ENCODE measurements at regions not wholly inside any gene's neighbourhood (a gene's known extent, or its start where the extent isn't known, plus 50 kb on each side); places are given as distances from the start of the nearest gene placed in this dataset.
A peak's percentile ranks its signal among the peaks of the same experiment; 100 is the strongest.

DNA sequence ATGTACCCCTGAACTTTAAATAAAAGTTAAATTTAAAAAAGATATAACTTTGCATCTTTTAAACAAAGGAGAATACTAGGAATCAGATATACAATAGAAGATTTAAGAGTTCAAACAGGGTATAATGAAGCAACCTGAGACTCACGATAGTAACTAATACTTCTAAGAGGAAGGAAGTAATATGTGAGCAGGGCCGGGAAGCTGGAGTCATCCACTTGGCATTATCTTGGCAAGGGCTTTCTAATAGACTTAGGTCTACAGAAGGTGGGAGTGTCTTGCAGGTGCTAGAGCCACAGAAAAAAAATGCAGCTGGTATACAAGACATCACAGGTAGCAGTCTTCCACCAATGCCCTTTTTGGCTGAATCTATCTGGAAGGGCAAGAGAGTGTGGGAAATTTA lies 231.9 kb downstream of the KCTD12 start:
- H3K4me2 ChIP-seq, result no peak overlapping the region
- H3K27ac ChIP-seq, result no peak overlapping the region
- H3K4me3 ChIP-seq, result no peak overlapping the region
- no peaks in the 10 kb centered on the region for H3K36me3 ChIP-seq
- no peaks in the 10 kb centered on the region for H3K27me3 ChIP-seq
- H3K9me3 ChIP-seq, result no peaks in the 10 kb centered on the region
- no peaks in the 10 kb centered on the region for H3K4me1 ChIP-seq
- no peaks in the 10 kb centered on the region for H4K20me1 ChIP-seq
- no peak overlapping the region for H3K9ac ChIP-seq
- TF ChIP-seq Cebpa-rat (IDR thresholded peaks at IDR 0.05), result no peak

DNA sequence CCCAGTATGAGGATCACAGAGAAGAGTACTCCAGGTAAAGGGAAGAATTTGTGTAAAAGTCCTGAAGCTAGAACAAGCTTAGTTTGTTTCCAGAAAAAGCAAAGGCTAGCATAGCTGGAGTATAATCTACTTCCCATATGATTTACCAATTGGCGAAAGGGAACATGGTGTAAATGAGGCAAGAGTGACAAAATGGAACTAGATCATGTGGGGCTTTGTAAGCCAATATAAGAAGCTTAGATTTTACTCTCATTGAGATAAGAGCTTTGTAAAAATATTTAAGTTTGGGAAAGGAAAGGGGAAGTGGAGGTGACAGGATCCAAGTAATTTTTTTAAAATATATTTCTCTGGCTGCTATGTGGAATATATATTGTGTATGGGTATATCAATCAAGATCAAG lies 234.9 kb downstream of the KCTD12 start:
- no peaks in the 10 kb centered on the region for H3K4me1 ChIP-seq
- H3K9me3 ChIP-seq, result no peaks in the 10 kb centered on the region
- H3K36me3 ChIP-seq, result no peaks in the 10 kb centered on the region
- no peak overlapping the region for H3K4me3 ChIP-seq
- no peaks in the 10 kb centered on the region for H4K20me1 ChIP-seq
- H3K9ac ChIP-seq, result no peak overlapping the region
- TF ChIP-seq Cebpa-rat (IDR thresholded peaks at IDR 0.05), result no peak
- no peak overlapping the region for H3K4me2 ChIP-seq
- no peaks in the 10 kb centered on the region for H3K27me3 ChIP-seq
- no peak overlapping the region for H3K27ac ChIP-seq

DNA sequence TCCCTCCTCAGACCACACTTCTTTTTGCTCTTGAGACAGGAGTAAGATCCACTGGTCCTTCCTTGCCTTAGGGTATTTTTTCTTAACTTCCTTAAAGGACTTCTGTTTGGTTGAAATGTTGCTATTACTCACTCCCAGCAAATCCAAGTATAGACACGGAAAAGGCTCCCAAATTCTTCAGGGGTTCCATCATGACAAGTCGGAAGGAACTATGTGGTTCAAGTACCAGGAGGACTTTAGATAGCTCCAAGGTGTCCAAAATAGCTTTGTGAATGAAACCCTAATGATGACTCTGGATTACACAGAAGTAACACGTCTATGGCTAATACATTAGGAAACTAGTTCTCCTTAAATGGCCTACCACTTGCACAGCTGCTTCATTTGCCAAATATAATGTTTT lies 238.7 kb downstream of the KCTD12 start:
- H4K20me1 ChIP-seq, result no peaks in the 10 kb centered on the region
- no peak overlapping the region for H3K4me2 ChIP-seq
- H3K4me1 ChIP-seq, result no peaks in the 10 kb centered on the region
- H3K4me3 ChIP-seq, result no peak overlapping the region
- no peak overlapping the region for H3K9ac ChIP-seq
- no peak overlapping the region for H3K27ac ChIP-seq
- H3K36me3 ChIP-seq, result no peaks in the 10 kb centered on the region
- TF ChIP-seq Cebpa-rat (IDR thresholded peaks at IDR 0.05), result no peak
- H3K9me3 ChIP-seq, result no peaks in the 10 kb centered on the region
- no peaks in the 10 kb centered on the region for H3K27me3 ChIP-seq

DNA sequence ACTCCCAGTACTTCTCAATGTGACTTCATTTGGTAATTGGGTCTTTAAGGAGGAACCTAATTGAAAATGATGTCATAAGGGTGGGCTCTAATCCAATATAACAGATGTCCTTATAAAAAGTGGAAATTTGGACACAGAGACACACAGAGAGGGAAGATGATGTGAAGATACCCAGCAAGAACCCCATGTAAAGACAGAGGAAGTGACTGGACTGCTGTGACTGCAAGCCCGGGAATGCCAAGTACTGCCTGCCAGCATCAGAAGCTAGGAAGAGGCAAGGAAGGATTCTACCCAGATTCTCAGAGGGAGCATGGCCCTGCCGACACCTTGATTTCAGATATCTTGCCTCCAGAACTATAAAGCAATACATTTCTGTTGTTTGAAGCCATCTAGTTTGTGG lies 239.3 kb downstream of the KCTD12 start:
- Histone ChIP-seq H3K36me3 (no peaks in the 10 kb centered on the region), H3K4me1 (no peaks in the 10 kb centered on the region), H4K20me1 (no peaks in the 10 kb centered on the region), H3K4me2 (no peak overlapping the region), H3K9me3 (no peaks in the 10 kb centered on the region), H3K27ac (no peak overlapping the region), H3K27me3 (no peaks in the 10 kb centered on the region), H3K9ac (no peak overlapping the region), H3K4me3 (no peak overlapping the region)
- no peak for TF ChIP-seq Cebpa-rat (IDR thresholded peaks at IDR 0.05)

DNA sequence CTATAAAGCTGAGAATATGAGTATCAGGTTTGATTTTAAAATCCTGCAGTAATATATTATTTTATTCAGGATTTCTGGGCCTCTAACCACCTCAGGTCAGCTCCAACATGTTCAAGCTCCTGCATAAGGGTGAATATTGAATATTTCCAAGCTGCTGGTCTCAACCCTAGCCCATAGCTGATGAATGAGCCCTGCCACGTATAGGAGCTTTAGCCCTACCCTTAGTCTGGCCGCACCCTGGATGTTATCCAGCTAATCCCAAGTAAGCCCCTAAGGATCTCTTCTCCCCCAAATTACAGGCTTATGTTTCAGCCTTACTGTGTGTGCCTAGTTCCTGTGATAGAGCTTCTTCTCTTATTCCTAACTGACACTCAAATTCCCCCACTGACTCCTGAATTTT lies 240.6 kb downstream of the KCTD12 start:
- Histone ChIP-seq H3K4me2 (no peak overlapping the region), H3K27me3 (no peaks in the 10 kb centered on the region), H3K4me1 (no peaks in the 10 kb centered on the region), H3K27ac (no peak overlapping the region), H4K20me1 (no peaks in the 10 kb centered on the region), H3K9ac (no peak overlapping the region), H3K36me3 (no peaks in the 10 kb centered on the region), H3K4me3 (no peak overlapping the region), H3K9me3 (no peaks in the 10 kb centered on the region)
- no peak for TF ChIP-seq Cebpa-rat (IDR thresholded peaks at IDR 0.05)

DNA sequence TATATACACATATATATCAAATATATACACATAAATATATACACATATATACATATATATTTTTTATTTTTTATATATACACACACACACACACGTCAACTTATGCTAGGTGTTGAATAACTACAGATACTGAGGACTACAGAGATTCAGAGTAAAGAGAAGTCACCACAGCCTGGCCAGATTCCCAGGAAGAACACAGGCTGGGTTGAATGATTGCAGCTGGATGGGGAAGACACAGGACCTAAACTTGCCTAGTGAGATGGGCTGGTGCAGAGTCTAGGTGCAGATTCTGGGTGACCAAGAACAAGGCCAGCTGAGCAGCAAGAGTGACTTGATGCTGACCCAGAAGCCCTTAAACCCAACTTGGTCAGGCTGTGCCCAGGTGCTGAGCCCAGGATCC lies 241.3 kb downstream of the KCTD12 start:
- Histone ChIP-seq H3K27me3 (no peaks in the 10 kb centered on the region), H3K27ac (no peak overlapping the region), H4K20me1 (no peaks in the 10 kb centered on the region), H3K4me2 (no peak overlapping the region), H3K4me3 (no peak overlapping the region), H3K36me3 (no peaks in the 10 kb centered on the region), H3K9me3 (no peaks in the 10 kb centered on the region), H3K4me1 (no peaks in the 10 kb centered on the region), H3K9ac (no peak overlapping the region)
- TF ChIP-seq Cebpa-rat (IDR thresholded peaks at IDR 0.05), result no peak

DNA sequence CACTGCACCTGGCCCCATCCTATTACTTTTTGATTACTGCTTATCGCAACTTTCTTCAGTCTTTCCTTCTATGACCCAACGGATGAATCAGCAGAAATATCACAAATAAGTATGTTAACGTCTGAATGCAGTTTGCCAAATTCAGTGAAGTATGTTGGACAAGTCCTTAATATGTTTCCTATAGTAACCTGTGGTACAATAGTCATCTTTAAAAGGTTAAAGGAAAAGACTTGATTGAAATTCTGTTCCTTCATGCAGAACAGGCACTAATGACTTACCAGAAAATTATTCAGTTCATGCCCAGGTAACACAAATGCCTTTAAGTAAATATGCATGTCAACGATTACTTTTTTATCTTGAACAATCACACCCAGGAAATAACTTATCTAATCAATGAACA lies 242.6 kb downstream of the KCTD12 start:
- Histone ChIP-seq H3K9ac (no peak overlapping the region), H3K4me2 (no peak overlapping the region), H3K4me1 (no peaks in the 10 kb centered on the region), H3K4me3 (no peak overlapping the region), H3K27me3 (no peaks in the 10 kb centered on the region), H4K20me1 (no peaks in the 10 kb centered on the region), H3K27ac (no peak overlapping the region), H3K36me3 (no peaks in the 10 kb centered on the region), H3K9me3 (no peaks in the 10 kb centered on the region)
- TF ChIP-seq Cebpa-rat (IDR thresholded peaks at IDR 0.05), result no peak

DNA sequence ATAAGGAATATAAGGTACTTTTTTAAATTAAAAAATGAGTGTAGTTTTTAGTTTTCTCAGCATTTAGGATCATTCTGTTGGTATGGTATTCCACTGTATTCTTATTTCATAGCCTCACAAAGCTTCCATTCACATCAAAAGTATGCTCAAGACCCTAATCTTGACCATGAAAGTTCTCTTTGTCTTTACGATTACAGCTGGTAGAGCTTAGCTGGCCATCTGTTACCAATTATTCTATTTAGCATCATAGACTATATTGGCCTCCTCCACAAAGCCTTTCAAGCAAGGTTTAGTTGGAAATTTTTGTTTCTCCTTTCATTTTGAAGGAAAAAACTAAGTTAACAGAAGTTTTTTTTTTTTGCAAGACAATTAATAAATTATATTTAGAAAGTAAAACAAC lies 245.1 kb downstream of the KCTD12 start:
- Histone ChIP-seq H4K20me1 (no peaks in the 10 kb centered on the region), H3K4me1 (peaks cover 7% of the 10 kb centered on the region; the same call in 1 of the 2 replicates), H3K4me3 (no peak overlapping the region), H3K9ac (no peak overlapping the region), H3K4me2 (no peak overlapping the region), H3K27ac (no peak overlapping the region), H3K9me3 (no peaks in the 10 kb centered on the region), H3K36me3 (no peaks in the 10 kb centered on the region), H3K27me3 (no peaks in the 10 kb centered on the region)
- TF ChIP-seq Cebpa-rat (IDR thresholded peaks at IDR 0.05), result no peak

DNA sequence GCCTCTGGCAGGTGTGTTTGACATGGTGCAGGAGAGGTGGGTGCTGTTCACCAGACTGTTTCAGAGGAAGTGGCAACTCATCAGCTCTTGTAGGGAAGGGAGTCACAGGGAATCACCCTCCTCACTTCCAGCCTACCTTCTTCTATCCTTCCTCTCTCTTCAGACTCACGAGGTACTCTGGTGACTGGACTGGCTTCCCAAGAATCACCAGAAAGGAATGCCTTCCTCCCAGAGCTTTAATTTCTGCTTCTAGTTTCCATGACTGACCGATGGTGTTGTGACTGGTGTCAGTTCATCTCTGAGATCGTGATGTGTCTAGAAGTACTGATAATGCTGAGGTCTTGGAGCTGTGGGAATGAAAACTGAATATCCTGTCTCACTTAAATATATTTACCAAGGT lies 247.3 kb downstream of the KCTD12 start:
- H3K9ac ChIP-seq, result no peak overlapping the region
- no peaks in the 10 kb centered on the region for H3K36me3 ChIP-seq
- TF ChIP-seq Cebpa-rat (IDR thresholded peaks at IDR 0.05), result no peak
- no peak overlapping the region for H3K4me2 ChIP-seq
- H3K9me3 ChIP-seq, result no peaks in the 10 kb centered on the region
- peaks cover 7% of the 10 kb centered on the region; the same call in 1 of the 2 replicates for H3K4me1 ChIP-seq
- no peak overlapping the region for H3K4me3 ChIP-seq
- no peaks in the 10 kb centered on the region for H4K20me1 ChIP-seq
- H3K27me3 ChIP-seq, result no peaks in the 10 kb centered on the region
- H3K27ac ChIP-seq, result no peak overlapping the region

DNA sequence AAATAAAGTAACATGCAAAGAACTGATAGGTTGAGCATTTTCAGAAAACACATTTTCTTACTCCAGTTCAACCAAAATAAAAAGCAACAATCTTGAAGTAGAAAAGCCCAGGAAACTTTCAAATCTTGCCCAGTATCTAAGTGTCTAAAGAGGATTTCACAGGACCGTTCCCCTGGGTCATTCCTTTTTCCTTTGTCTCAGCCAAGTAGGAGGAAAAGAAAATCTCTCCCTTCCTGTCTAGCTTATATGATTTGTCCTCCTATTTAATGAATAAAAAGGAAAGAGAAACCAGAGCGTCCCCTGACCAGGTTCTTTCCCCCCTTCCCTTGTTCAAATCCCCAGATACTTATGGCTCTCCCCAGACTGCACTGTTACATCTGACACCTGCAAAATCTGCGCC lies 248.0 kb downstream of the KCTD12 start:
- Histone ChIP-seq H3K4me1 (peaks cover 7% of the 10 kb centered on the region; the same call in 1 of the 2 replicates), H3K27ac (no peak overlapping the region), H3K4me2 (no peak overlapping the region), H3K9ac (no peak overlapping the region), H3K36me3 (no peaks in the 10 kb centered on the region), H3K4me3 (no peak overlapping the region), H4K20me1 (no peaks in the 10 kb centered on the region), H3K9me3 (no peaks in the 10 kb centered on the region), H3K27me3 (no peaks in the 10 kb centered on the region)
- no peak for TF ChIP-seq Cebpa-rat (IDR thresholded peaks at IDR 0.05)

DNA sequence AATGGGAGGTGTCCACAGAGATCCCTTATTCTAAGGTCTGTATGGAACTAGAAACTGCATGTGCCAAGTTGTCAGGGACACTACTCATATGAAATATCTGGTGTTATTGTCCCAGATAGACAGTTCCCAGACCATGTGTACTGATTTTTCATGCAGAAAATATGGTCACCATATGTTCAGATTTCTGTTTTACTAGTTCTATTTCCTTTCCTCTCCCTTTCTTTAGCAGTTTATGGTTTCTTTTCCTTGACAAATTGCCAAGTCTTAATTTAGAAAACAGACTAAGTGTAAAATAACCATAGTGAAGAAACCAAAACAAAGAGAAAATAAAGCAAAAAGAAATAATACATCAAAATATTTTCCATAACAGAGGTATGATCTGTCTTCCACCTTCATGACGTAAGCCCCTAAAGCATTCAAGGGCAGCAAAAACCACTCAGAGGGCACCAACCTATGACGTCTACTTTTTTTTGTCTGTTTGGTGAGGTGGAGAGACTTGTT lies 248.5 kb downstream of the KCTD12 start:
- no peaks in the 10 kb centered on the region for H4K20me1 ChIP-seq
- no peak overlapping the region for H3K27ac ChIP-seq
- peaks cover 7% of the 10 kb centered on the region; the same call in 1 of the 2 replicates for H3K4me1 ChIP-seq
- H3K9ac ChIP-seq, result no peak overlapping the region
- no peaks in the 10 kb centered on the region for H3K27me3 ChIP-seq
- no peaks in the 10 kb centered on the region for H3K36me3 ChIP-seq
- no peaks in the 10 kb centered on the region for H3K9me3 ChIP-seq
- TF ChIP-seq Cebpa-rat (IDR thresholded peaks at IDR 0.05), result no peak
- H3K4me2 ChIP-seq, result peak overlapping the region; percentile 22; the same call in 1 of the 2 replicates
- H3K4me3 ChIP-seq, result no peak overlapping the region

All from BLaER1 (cell line).